DOHH2 (cell line): ENCODE measurements at regions not wholly inside any gene's neighbourhood (a gene's known extent, or its start where the extent isn't known, plus 50 kb on each side); places are given as distances from the start of the nearest gene placed in this dataset.

Experiments used
- CTCF ChIP-seq: fragments of 200-600 bp; sonication (generic); IDR thresholded peaks from one replicate; pipeline ENCODE4 v1.5.1; 2014; ENCODE audit warnings: antibody characterized with exemption, mild to moderate bottlenecking, low read depth, low read length; ENCODE audit not compliant: poor library complexity, severe bottlenecking
- EZH2phosphoT487 ChIP-seq: fragments of 200-600 bp; sonication (generic); IDR thresholded peaks from 2 replicates; pipeline ENCODE4 v1.6.1; 2017; ENCODE audit warnings: borderline replicate concordance, mild to moderate bottlenecking, antibody characterized with exemption, low read length, moderate library complexity, mixed read lengths

GRCh38 chr7:63057265-63057664 is 941.4 kb upstream of the ZNF722 start:
- TF ChIP-seq CTCF (no peak), EZH2phosphoT487 (no peak)
